NCI-H748 (cell line): ENCODE measurements at regions not wholly inside any gene's neighbourhood (a gene's known extent, or its start where the extent isn't known, plus 50 kb on each side); places are given as distances from the start of the nearest gene placed in this dataset.

Source experiments
- DNase-seq: peaks from one replicate; lab custom pipeline; 2025; ENCODE audit not compliant: unreplicated experiment; lab: John Stamatoyannopoulos, UW

- peak; percentile 29 for DNase-seq
Measured at GRCh38 chr4:54359919-54360650, 131.0 kb downstream of the PDGFRA start.

- peak; percentile 63 for DNase-seq
Measured at GRCh38 chr4:54363037-54363436, 133.9 kb downstream of the PDGFRA start.

DNA sequence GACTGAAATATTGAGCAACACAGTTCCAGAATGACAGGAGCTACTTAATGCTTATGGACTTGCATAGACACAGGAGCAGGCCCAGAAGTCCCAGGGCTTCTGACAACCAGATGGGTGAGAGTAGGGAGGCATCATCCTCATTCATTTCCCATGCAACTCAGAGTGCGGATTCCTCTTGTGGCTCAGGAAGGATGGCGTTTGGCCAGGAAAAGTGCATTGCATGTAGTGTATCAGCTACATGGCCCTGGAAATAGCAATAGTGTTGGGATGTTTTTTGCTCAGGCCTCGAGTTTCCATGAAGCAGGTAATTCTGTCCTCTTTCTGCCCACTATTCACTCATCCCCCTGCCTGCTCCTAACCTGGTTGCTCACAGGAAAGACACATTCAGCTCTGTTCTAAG is 136.6 kb downstream of the PDGFRA start:
- no peak for DNase-seq

DNA sequence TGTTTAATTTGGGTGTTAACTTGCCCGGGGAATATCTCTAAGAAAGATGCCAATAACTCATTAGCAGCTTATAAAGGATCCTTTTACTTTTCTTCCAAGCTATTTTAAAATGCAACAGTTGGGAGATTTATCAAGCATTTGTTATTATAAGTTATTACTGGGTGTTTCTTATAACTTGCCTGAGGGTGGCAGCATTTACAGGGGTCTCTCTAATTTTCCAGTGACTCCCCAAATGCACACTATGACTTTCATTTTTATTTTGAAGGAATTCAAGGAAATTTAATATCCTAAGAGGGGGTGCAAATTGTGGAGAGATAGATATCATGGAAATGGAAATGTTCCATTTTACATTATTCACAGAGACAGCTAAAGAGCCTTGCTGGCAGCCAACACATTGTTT is 138.0 kb downstream of the PDGFRA start:
- DNase-seq = no peak

- DNase-seq = no peak
Measured at GRCh38 chr4:54368281-54369265, 139.5 kb downstream of the PDGFRA start.

DNA sequence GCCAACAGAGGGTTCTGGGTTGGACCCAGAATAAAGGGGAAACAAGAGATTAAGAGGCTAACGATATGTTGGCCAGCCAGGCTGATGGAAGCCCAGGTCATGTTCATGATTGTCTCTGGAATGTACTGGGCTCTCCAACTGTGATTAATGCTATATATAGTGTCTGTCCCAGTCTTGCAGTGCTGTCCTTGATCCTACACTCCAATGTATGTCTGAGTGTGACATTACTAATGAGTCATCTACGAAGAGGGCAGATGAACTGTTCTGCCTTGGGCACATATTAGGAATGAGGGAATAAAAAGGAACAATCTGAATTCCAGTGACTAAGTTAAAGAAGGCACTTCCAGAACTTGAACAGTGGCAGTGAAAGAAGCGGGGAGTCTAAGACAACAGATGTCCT is 142.1 kb downstream of the PDGFRA start:
- DNase-seq = no peak

DNA sequence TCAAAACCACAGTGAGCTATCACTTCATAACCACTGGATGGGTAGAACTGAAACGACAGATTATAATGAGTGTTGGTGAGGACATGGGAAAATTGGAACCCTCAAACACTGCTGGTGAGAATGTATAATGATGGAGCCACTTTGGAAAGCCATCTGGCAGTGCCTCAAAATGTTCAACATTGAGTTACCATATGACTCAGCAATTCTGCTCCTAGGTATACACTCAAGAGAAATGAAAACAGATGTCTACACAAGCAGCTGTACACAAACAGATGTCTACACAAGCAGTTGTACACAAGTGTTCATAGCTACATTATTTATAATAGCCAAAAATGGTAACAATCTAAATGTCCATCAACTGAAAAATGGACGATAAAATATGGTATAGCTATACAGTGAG is 143.9 kb downstream of the PDGFRA start:
- DNase-seq = no peak

DNA sequence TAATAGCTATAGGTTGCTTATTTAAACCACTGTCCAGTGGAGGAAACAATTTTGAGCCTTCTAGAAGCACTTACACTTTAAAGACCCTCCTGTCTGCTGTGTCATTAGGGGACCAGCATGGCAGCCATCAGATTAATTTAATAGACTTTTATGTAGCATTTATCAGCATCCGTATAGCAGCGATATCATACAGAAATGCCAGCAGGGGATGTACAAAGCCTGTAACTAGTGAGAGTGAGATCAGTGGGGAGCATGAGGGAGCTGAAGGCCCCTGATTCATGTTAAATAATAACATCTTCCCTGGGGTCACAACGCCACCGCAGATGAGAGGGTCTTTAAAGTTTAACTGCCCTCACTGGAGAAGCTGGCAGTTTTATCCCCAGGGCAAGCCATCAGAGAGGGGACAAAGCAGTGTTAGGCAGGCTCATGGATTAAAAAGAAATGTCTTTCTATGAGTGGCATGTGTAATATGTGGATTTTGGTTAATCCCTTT is 144.7 kb downstream of the PDGFRA start:
- no peak for DNase-seq

DNA sequence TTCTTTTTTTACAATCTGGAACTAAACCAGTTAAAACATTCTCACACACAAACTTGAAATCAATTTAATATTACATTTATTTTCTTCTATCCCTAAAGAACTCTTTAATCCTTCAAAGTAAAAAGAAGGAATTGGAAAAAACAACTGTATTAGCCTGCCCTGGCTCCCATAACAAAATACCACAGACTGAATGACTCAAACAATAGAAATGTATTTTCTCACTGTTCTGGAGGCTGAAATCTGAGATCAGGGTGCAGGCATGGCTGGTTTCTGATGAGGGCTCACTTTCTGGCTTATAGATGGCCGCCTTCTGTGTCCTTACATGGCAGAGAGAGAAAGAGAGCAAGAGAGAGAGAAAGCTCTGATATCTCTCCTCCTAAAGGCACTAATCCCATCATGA is 149.4 kb downstream of the PDGFRA start:
- no peak for DNase-seq

DNA sequence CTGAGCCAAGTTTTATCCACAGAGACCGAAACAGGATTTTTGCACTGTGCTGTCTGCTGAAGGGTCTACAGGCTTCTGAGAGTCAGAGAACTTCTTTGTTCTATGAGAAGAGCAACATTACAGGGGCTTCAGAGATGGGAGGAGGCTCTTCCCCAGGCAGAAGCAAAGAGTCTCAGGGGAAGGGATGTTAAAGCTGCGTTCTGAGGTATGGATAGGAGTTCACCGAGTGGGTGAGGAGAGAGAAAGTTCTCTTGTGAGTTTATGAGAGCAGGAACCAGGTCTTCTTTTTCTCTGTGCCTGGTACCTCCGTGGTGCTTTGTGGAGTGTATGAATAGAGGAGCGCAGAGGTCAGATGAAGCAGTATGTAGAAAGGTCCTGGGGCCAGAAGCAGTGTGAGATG is 155.1 kb downstream of the PDGFRA start:
- DNase-seq = no peak

- peak; percentile 67 for DNase-seq
Measured at GRCh38 chr4:54384563-54384962, 155.5 kb downstream of the PDGFRA start.

- no peak for DNase-seq
Measured at GRCh38 chr4:54386042-54386669, 157.1 kb downstream of the PDGFRA start.

GRCh38 chr4:54386693-54387092 is 157.6 kb downstream of the PDGFRA start:
- DNase-seq = no peak

DNA sequence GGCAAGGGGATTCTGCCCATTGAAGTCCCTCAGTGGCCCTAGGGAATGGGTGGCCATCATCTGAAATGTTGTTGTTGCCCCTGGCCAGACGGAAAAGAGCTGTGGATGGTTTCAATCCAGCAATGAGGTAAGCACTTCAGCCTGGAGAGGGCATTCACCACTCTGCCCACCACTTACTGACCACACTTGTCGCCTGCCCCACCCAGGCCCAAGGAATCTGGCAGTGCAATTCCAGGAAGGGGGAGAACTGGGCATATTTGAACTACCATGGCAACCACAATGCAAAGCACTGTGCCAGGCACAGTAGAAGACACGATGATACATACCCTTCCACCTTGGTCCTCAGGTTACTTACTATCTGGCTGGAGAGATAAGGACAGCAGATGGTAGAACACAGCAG is 161.6 kb downstream of the PDGFRA start:
- DNase-seq = no peak

DNA sequence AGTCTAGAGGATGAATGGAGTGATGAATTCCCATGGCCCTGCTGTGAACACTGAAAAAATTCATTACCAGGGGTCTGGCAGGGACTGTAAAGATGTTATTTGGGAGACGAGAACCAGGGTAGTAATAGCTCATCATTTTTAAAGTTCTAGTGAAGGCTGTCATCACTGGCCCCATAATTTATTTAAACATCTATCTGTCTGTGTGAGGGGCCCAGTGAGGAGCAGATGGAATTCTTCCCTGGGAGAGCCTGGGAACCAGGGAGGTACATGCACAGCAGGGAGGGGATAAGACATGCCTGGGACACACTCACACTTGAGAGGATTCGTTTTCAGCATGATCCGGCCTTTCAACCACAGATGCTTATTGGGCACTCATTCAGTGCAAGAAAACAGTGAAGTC is 162.0 kb downstream of the PDGFRA start:
- DNase-seq = no peak

DNA sequence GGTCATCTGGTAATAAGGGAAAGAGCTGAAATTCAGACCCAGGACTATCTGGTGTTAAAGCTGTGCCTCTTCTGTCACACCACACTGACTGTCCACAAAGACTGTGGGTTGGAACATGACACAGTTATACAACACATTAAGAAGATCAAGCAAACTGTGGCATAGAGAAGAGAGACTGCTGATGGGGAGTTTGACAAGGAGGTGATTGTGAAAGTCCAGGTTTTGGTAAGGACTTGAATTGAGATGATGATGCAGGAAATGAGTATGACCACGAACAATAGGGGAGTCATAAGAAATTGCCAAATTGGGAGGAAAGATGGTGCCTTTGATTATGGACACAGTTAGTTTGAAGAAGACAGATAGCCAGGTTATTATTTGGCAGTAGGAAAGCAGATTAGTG is 163.4 kb downstream of the PDGFRA start:
- no peak for DNase-seq

GRCh38 chr4:54393243-54393642 is 164.2 kb downstream of the PDGFRA start:
- DNase-seq = no peak

DNA sequence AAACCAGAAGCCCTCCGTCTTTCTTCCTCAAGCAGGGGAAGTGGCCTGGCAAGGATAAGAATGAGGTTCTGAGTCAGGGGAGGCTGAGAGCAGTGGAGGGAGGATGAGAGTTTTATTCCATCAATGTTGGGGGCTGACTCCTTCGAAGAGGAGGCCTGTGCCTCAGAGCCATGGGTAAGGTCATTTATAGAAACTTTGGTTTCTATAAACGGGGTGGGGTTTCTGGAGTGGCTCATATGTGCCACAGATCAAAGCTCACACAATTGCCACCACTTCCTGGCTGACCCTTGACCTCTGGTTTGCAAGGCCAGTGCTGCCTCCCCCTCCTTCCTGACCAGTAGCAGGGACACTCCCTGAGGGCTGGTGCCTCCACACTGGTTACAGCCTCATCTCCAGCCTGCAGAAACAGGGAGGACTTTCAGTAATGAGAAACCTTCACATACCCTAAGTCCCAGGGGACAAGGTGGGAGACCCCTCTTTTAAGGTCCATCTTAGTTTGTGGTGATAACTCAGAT is 166.0 kb downstream of the PDGFRA start:
- no peak for DNase-seq

GRCh38 chr4:54400188-54400587 is 171.1 kb downstream of the PDGFRA start:
- no peak for DNase-seq

- DNase-seq = peak; percentile 23
Measured at GRCh38 chr4:54400802-54401201, 171.7 kb downstream of the PDGFRA start.

DNA sequence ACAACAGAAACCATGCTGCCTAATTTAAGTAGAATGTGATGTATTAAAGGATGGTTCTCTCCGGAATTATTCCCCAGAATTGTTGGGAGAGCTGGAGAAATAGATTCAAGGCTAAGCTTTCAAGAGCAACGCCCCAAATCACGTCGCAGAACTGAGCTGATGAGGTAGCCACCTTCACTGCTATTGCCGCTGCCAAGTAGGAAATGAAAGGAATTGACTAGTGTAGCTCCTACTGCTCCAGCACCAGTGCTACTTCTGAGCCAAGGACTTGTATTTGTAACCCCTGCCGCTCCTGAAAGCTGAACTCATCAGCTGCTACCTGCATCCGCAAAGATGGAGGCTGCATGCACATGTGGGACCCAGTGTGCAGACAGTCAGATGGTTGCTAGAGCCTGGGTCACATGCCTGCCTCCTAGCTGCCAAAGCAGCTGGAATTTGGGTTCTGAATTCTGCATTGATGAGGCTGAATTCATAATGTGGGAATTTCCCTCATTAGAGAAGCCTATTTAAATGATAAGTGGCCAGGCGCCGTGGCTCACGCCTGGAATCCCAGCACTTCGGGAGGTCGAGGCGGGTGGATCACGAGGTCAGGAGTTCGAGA is 173.9 kb downstream of the PDGFRA start:
- DNase-seq = no peak
